H1 (cell line): ENCODE measurements at regions not wholly inside any gene's neighbourhood (a gene's known extent, or its start where the extent isn't known, plus 50 kb on each side); places are given as distances from the start of the nearest gene placed in this dataset.

Experiments used
- CTCF ChIA-PET: fragments of 300-600 bp; sonication (Branson Sonifier 250); formaldehyde crosslinking; loops from one replicate; lab custom pipeline; 2021; ENCODE audit not compliant: partially characterized antibody; lab: Charles Lee
- POLR2A ChIA-PET: fragments of 300-600 bp; sonication (Branson Sonifier 250); formaldehyde crosslinking; loops from one replicate; lab custom pipeline; 2021; ENCODE audit warnings: inconsistent platforms; ENCODE audit not compliant: partially characterized antibody; lab: Charles Lee
- DNase-seq, 2 experiments: peaks; one replicate each; pipeline versions ENCODE4 v3.0.0 to v3.0.0-alpha.2; 2010 to 2022; ENCODE audit warnings: low spot score in 2 of 2, low read depth in 1 of 2, mixed read lengths in 1 of 2
- FAIRE-seq: peaks from 2 replicates; lab custom pipeline; 2011; peaks lifted over from hg19 to GRCh38; lab: Jason Lieb, UNC
- H2AFZ ChIP-seq: 2 replicates; pipeline ENCODE4 v1.8.1; 2012; ENCODE audit warnings: low read length, inconsistent platforms
- H2AK5ac ChIP-seq: 2 replicates; pipeline ENCODE4 v1.6.1; 2013; ENCODE audit warnings: low read depth, low read length
- H2BK120ac ChIP-seq: replicated peaks from 2 replicates; pipeline ENCODE3; 2013; ENCODE audit warnings: low read depth, low read length, inconsistent platforms
- H2BK12ac ChIP-seq: 2 replicates; pipeline ENCODE4 v1.6.1; 2013; ENCODE audit warnings: low read depth, low read length
- H2BK15ac ChIP-seq: 2 replicates; pipeline ENCODE4 v1.6.1; 2013; ENCODE audit warnings: low read length
- H2BK20ac ChIP-seq: 2 replicates; pipeline ENCODE4 v1.6.1; 2013; ENCODE audit warnings: low read length
- H2BK5ac ChIP-seq: 2 replicates; pipeline ENCODE4 v1.6.1; 2013; ENCODE audit warnings: low read depth, low read length
- H3K14ac ChIP-seq: 2 replicates; pipeline ENCODE4 v1.6.1; 2013; ENCODE audit warnings: inconsistent platforms; ENCODE audit not compliant: insufficient read length
- H3K18ac ChIP-seq: 2 replicates; pipeline ENCODE4 v1.6.1; 2013; ENCODE audit warnings: low read length; ENCODE audit errors: extremely low read depth
- H3K23ac ChIP-seq: 2 replicates; pipeline ENCODE4 v1.6.1; 2013; ENCODE audit warnings: inconsistent platforms; ENCODE audit not compliant: insufficient read length
- H3K23me2 ChIP-seq: 2 replicates; pipeline ENCODE4 v1.6.1; 2013; ENCODE audit warnings: low read depth, low read length
- H3K27ac ChIP-seq: 2 replicates; pipeline ENCODE4 v1.6.1; 2011; ENCODE audit warnings: low read depth, low read length, inconsistent platforms
- H3K27me3 ChIP-seq, 4 experiments: replicated peaks in 1 of 4; 1 replicate in 1 of 4; 2 replicates in 3 of 4; pipeline versions ENCODE4 v1.6.1 to v1.8.1; 2011 to 2013; ENCODE audit warnings: low read length in 3 of 4, mild to moderate bottlenecking in 3 of 4, inconsistent platforms in 2 of 4, mixed read lengths in 2 of 4, moderate library complexity in 1 of 4; ENCODE audit not compliant: control insufficient read depth in 3 of 4, insufficient read depth in 3 of 4; ENCODE audit errors: extremely low read depth in 1 of 4
- H3K36me3 ChIP-seq, 4 experiments: 2 replicates each; pipeline versions ENCODE4 v1.6.1 to v1.8.1; 2011 to 2013; ENCODE audit warnings: mild to moderate bottlenecking in 4 of 4, low read length in 3 of 4, moderate library complexity in 2 of 4, control low read depth in 1 of 4, inconsistent platforms in 1 of 4; ENCODE audit not compliant: insufficient read depth in 4 of 4, control insufficient read depth in 2 of 4
- H3K4ac ChIP-seq: replicated peaks from 2 replicates; pipeline ENCODE3; 2013; ENCODE audit warnings: low read length, low read depth, mixed read lengths, inconsistent platforms; ENCODE audit not compliant: insufficient read length
- H3K4me1 ChIP-seq, 4 experiments: replicated peaks in 1 of 4; 1 replicate in 1 of 4; 2 replicates in 3 of 4; pipeline versions ENCODE4 v1.6.1 to v1.8.1; 2011 to 2013; ENCODE audit warnings: low read length in 3 of 4, inconsistent platforms in 2 of 4, mixed read lengths in 1 of 4; ENCODE audit not compliant: insufficient read depth in 4 of 4, control insufficient read depth in 3 of 4
- H3K4me2 ChIP-seq, 2 experiments: 2 replicates each; pipeline versions ENCODE4 v1.6.1 to v1.8.1; 2011 to 2013; ENCODE audit warnings: low read depth in 2 of 2, low read length in 2 of 2, control low read depth in 1 of 2, inconsistent platforms in 1 of 2, mild to moderate bottlenecking in 1 of 2; ENCODE audit not compliant: insufficient read depth in 1 of 2
- H3K4me3 ChIP-seq, 4 experiments: fragments of 200-600, 300-600 bp in 1 of 4; sonication (generic), shearing (Covaris generic), sonication (Bioruptor Twin) in 1 of 4; 2 replicates each; pipeline versions ENCODE4 v1.5.1 to v1.8.1; 2011 to 2016; ENCODE audit warnings: low read length in 4 of 4, low read depth in 3 of 4, control low read depth in 2 of 4, inconsistent platforms in 2 of 4, mild to moderate bottlenecking in 2 of 4, mixed read lengths in 1 of 4, moderate library complexity in 1 of 4; ENCODE audit not compliant: insufficient read depth in 2 of 4; ENCODE audit errors: extremely low read depth in 1 of 4
- H3K56ac ChIP-seq: replicated peaks from 2 replicates; pipeline ENCODE3; 2013; ENCODE audit warnings: low read depth, mild to moderate bottlenecking, mixed read lengths, low read length, inconsistent platforms; ENCODE audit not compliant: insufficient read length
- H3K79me1 ChIP-seq: 2 replicates; pipeline ENCODE4 v1.6.1; 2013; ENCODE audit warnings: low read depth, low read length, control low read depth
- H3K79me2 ChIP-seq, 2 experiments: 2 replicates each; pipeline versions ENCODE4 v1.6.1 to v1.8.1; 2012 to 2013; ENCODE audit warnings: low read length in 2 of 2, mild to moderate bottlenecking in 2 of 2, inconsistent platforms in 1 of 2; ENCODE audit not compliant: insufficient read depth in 2 of 2, control insufficient read depth in 1 of 2
- H3K9ac ChIP-seq, 4 experiments: replicated peaks in 1 of 4; 1 replicate in 1 of 4; 2 replicates in 3 of 4; pipeline versions ENCODE4 v1.6.1 to v1.8.1; 2011 to 2013; ENCODE audit warnings: low read depth in 3 of 4, low read length in 3 of 4, control low read depth in 2 of 4, mild to moderate bottlenecking in 2 of 4, moderate library complexity in 2 of 4, inconsistent platforms in 1 of 4; ENCODE audit errors: extremely low read depth in 1 of 4
- H3K9me3 ChIP-seq, 2 experiments: 2 replicates each; pipeline versions ENCODE4 v1.6.1 to v1.8.1; 2012 to 2013; ENCODE audit warnings: mild to moderate bottlenecking in 2 of 2, moderate library complexity in 2 of 2, control low read depth in 1 of 2, inconsistent platforms in 1 of 2, low read depth in 1 of 2, low read length in 1 of 2, mixed read lengths in 1 of 2; ENCODE audit not compliant: insufficient read depth in 2 of 2
- H4K20me1 ChIP-seq, 2 experiments: replicated peaks in 1 of 2; 2 replicates each; pipeline versions ENCODE3 to v1.8.1; 2011 to 2013; ENCODE audit warnings: inconsistent platforms in 2 of 2, low read length in 2 of 2, mild to moderate bottlenecking in 1 of 2; ENCODE audit not compliant: insufficient read depth in 2 of 2, control insufficient read depth in 1 of 2
- H4K5ac ChIP-seq: 2 replicates; pipeline ENCODE4 v1.6.1; 2013; ENCODE audit warnings: low read length, low read depth, mixed read lengths, inconsistent platforms; ENCODE audit not compliant: insufficient read length
- H4K8ac ChIP-seq: 2 replicates; pipeline ENCODE4 v1.8.0; 2013; ENCODE audit warnings: mild to moderate bottlenecking, moderate library complexity, low read length, inconsistent platforms; ENCODE audit not compliant: insufficient read depth; ENCODE audit errors: extremely low read depth
- H4K91ac ChIP-seq: replicated peaks from 2 replicates; pipeline ENCODE3; 2013; ENCODE audit warnings: low read length, mixed read lengths, inconsistent platforms; ENCODE audit not compliant: insufficient read length
- BACH1 ChIP-seq: IDR thresholded peaks from 2 replicates; pipeline ENCODE4 v1.6.1; 2012; ENCODE audit warnings: low read length, improper control_type of control experiment
- CHD2 ChIP-seq: IDR thresholded peaks from 2 replicates; pipeline ENCODE4 v1.6.1; 2012; ENCODE audit warnings: low read length, improper control_type of control experiment
- EGR1 ChIP-seq: IDR thresholded peaks from 2 replicates; pipeline ENCODE4 v1.6.1; 2011; ENCODE audit warnings: low read depth, low read length, borderline replicate concordance
- EZH2 ChIP-seq: fragments of 200-600 bp; sonication (generic); IDR thresholded peaks from 2 replicates; pipeline ENCODE4 v1.7.1; 2012; ENCODE audit warnings: low read depth, mild to moderate bottlenecking, moderate library complexity, low read length, inconsistent platforms; ENCODE audit not compliant: severe bottlenecking
- GTF2F1 ChIP-seq: IDR thresholded peaks from 2 replicates; pipeline ENCODE4 v1.6.1; 2012; ENCODE audit warnings: low read depth, low read length, improper control_type of control experiment, borderline replicate concordance
- HDAC6 ChIP-seq: IDR thresholded peaks from one replicate; pipeline ENCODE4 v1.7.1; 2012; ENCODE audit warnings: low read depth, mild to moderate bottlenecking, inconsistent platforms, low read length, moderate library complexity
- MAFK ChIP-seq: IDR thresholded peaks from 2 replicates; pipeline ENCODE4 v1.6.1; 2012; ENCODE audit warnings: low read depth, mild to moderate bottlenecking, improper control_type of control experiment, low read length
- NRF1 ChIP-seq: IDR thresholded peaks from 2 replicates; pipeline ENCODE4 v1.6.1; 2011; ENCODE audit warnings: mild to moderate bottlenecking, low read depth, low read length, improper control_type of control experiment
- POU5F1 ChIP-seq: IDR thresholded peaks from 2 replicates; pipeline ENCODE4 v1.6.1; 2011; ENCODE audit warnings: low read depth, mild to moderate bottlenecking, low read length, moderate library complexity
- RBBP5 ChIP-seq: IDR thresholded peaks from 2 replicates; pipeline ENCODE4 v1.7.1; 2012; ENCODE audit warnings: low read depth, mild to moderate bottlenecking, inconsistent platforms, low read length, moderate library complexity, borderline replicate concordance
- RFX5 ChIP-seq: IDR thresholded peaks from 2 replicates; pipeline ENCODE4 v1.6.1; 2011; ENCODE audit warnings: low read depth, low read length, improper control_type of control experiment, borderline replicate concordance
- TCF12 ChIP-seq: IDR thresholded peaks from 2 replicates; pipeline ENCODE4 v1.6.1; 2011; ENCODE audit warnings: low read depth, mild to moderate bottlenecking, low read length
- WGBS, 2 experiments: shearing (Covaris generic) in 1 of 2; methylation state at CpG; one replicate each; pipeline versions ENCODE4 v1.1.6 to v1.1.7; 2013 to 2015; ENCODE audit warnings: low lambda C conversion rate in 2 of 2, mixed read lengths in 2 of 2, inconsistent platforms in 1 of 2, low coverage in 1 of 2, missing lambda C conversion rate in 1 of 2; ENCODE audit not compliant: insufficient replicate concordance in 2 of 2, insufficient coverage in 1 of 2, insufficient read length in 1 of 2; ENCODE audit errors: extremely low coverage in 1 of 2, missing lambda C conversion rate in 1 of 2; 5-methylcytosine and 5-hydroxymethylcytosine counted together
- TF ChIP-seq, protein P1 (sequence below): IDR thresholded peaks from 2 replicates; pipeline ENCODE4 v1.6.1; 2011; ENCODE audit warnings: low read depth, mild to moderate bottlenecking, low read length; ENCODE audit not compliant: insufficient read depth

DNA sequence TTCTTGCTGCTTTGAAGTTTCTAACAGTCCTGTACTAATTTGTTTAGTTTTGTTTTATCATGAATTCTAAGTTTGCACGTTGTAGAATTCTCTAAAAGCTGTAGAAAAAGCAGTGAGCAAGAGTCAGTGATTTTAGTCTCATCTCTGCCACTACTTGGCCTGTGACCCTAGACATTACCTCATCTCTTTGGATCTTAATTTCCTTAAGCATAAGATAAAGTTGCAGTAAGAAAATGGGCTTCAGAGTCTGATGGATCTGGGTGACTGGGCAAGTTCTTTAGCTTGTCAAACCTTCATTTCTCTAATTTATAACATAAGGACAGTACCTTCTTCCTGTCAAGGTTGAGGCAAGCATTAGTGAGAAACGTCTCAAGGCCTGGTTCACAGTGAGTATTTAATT lies 247.9 kb downstream of the DMRT2 start:
- TF ChIP-seq GTF2F1 (no peak), RFX5 (no peak), HDAC6 (no peak), TCF12 (no peak), EGR1 (no peak), BACH1 (no peak), NRF1 (no peak), MAFK (no peak), CHD2 (no peak), RBBP5 (no peak), POU5F1 (no peak), EZH2 (no peak)
- TF ChIP-seq, protein P1, sequence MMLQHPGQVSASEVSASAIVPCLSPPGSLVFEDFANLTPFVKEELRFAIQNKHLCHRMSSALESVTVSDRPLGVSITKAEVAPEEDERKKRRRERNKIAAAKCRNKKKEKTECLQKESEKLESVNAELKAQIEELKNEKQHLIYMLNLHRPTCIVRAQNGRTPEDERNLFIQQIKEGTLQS = no peak
- H3K79me2 ChIP-seq = no peaks in the 10 kb centered on the region
- H3K18ac ChIP-seq = no peak overlapping the region
- H2AK5ac ChIP-seq = no peak overlapping the region
- H3K4ac ChIP-seq = no peak overlapping the region
- H4K20me1 ChIP-seq = no peaks in the 10 kb centered on the region
- no peak overlapping the region for H2BK120ac ChIP-seq
- no peak overlapping the region for H2BK15ac ChIP-seq
- DNase-seq = no peak
- H3K56ac ChIP-seq = no peak overlapping the region
- no peaks in the 10 kb centered on the region; a peak in 1 of 8 replicates for H3K36me3 ChIP-seq
- no peak overlapping the region for H3K4me2 ChIP-seq
- POLR2A ChIA-PET = no interaction called here
- H2AFZ ChIP-seq = no peak overlapping the region
- FAIRE-seq = no peak
- no peaks in the 10 kb centered on the region; the same call in 1 of the 2 replicates for H3K23me2 ChIP-seq
- no peak overlapping the region for H2BK20ac ChIP-seq
- no peak overlapping the region for H4K5ac ChIP-seq
- H3K27ac ChIP-seq = no peak overlapping the region
- CTCF ChIA-PET = no interaction called here
- H2BK12ac ChIP-seq = no peak overlapping the region
- peaks cover 79 to 87% of the 10 kb centered on the region in 2 experiments for H3K9me3 ChIP-seq
- no peak overlapping the region for H4K91ac ChIP-seq
- no peak overlapping the region for H3K4me3 ChIP-seq
- no peak overlapping the region for H3K23ac ChIP-seq
- 38% methylated on average over 2 of the region's 2 CpGs; no CpG with 5 or more reads in 1 of the 2 experiments for WGBS, 2 experiments
- H3K14ac ChIP-seq = no peak overlapping the region
- no peaks in the 10 kb centered on the region for H3K27me3 ChIP-seq
- H2BK5ac ChIP-seq = no peak overlapping the region
- no peak overlapping the region for H3K9ac ChIP-seq
- H3K79me1 ChIP-seq = no peaks in the 10 kb centered on the region
- no peaks in the 10 kb centered on the region for H3K4me1 ChIP-seq
- H4K8ac ChIP-seq = no peak overlapping the region
